GM18507 (cell line): ENCODE measurements at regions not wholly inside any gene's neighbourhood (a gene's known extent, or its start where the extent isn't known, plus 50 kb on each side); places are given as distances from the start of the nearest gene placed in this dataset.

ENCODE experiments used
- DNase-seq: peaks from one replicate; pipeline ENCODE4 v3.0.0; 2011; ENCODE audit warnings: low read depth; ENCODE audit not compliant: insufficient read length; ENCODE audit errors: extremely low spot score
- FAIRE-seq: peaks from 2 replicates; lab custom pipeline; 2011; peaks lifted over from hg19 to GRCh38; lab: Jason Lieb, UNC

- DNase-seq (no peak), FAIRE-seq (no peak)
Measured at GRCh38 chr11:121958323-121958970, 157.6 kb downstream of the BLID start.

GRCh38 chr11:121953122-121953521, 162.9 kb downstream of the BLID start:
- FAIRE-seq = no peak

GRCh38 chr11:121950160-121950559, 165.9 kb downstream of the BLID start:
- FAIRE-seq = no peak

More at GRCh38 chr11:121953122-121953521, 162.9 kb downstream of the BLID start:
- DNase-seq = no peak

GRCh38 chr11:121946514-121946913, 169.5 kb downstream of the BLID start:
- FAIRE-seq (no peak), DNase-seq (no peak)

More at GRCh38 chr11:121950160-121950559, 165.9 kb downstream of the BLID start:
- DNase-seq = no peak

GRCh38 chr11:121944556-121945230, 171.3 kb downstream of the BLID start:
- no peak for DNase-seq
- FAIRE-seq = no peak

- DNase-seq = no peak
- no peak for FAIRE-seq
Measured at GRCh38 chr11:121938076-121938475, 177.9 kb downstream of the BLID start.

GRCh38 chr11:121936781-121937447, 179.1 kb downstream of the BLID start:
- DNase-seq (no peak), FAIRE-seq (no peak)

GRCh38 chr11:121936370-121936769, 179.6 kb downstream of the BLID start:
- no peak for DNase-seq
- no peak for FAIRE-seq

- DNase-seq (no peak), FAIRE-seq (no peak)
Measured at GRCh38 chr11:121933694-121934093, 182.3 kb downstream of the BLID start.

GRCh38 chr11:121933294-121933693, 182.7 kb downstream of the BLID start:
- no peak for FAIRE-seq

GRCh38 chr11:121932646-121933185, 183.3 kb downstream of the BLID start:
- no peak for FAIRE-seq

More at GRCh38 chr11:121933294-121933693, 182.7 kb downstream of the BLID start:
- DNase-seq = no peak

GRCh38 chr11:121931748-121932352, 184.2 kb downstream of the BLID start:
- DNase-seq = no peak
- FAIRE-seq = no peak

More at GRCh38 chr11:121932646-121933185, 183.3 kb downstream of the BLID start:
- no peak for DNase-seq

GRCh38 chr11:121931121-121931520, 184.9 kb downstream of the BLID start:
- DNase-seq (no peak), FAIRE-seq (no peak)

GRCh38 chr11:121930004-121930965, 185.7 kb downstream of the BLID start:
- FAIRE-seq (no peak), DNase-seq (no peak)

- FAIRE-seq = no peak
- DNase-seq = no peak
Measured at GRCh38 chr11:121929581-121929980, 186.4 kb downstream of the BLID start.

GRCh38 chr11:121928597-121929580, 187.1 kb downstream of the BLID start:
- FAIRE-seq (no peak), DNase-seq (no peak)

- FAIRE-seq (no peak), DNase-seq (no peak)
Measured at GRCh38 chr11:121927789-121928188, 188.2 kb downstream of the BLID start.
